ENCODE measurements at regions not wholly inside any gene's neighbourhood (a gene's known extent, or its start where the extent isn't known, plus 50 kb on each side); places are given as distances from the start of the nearest gene placed in this dataset.

DNA sequence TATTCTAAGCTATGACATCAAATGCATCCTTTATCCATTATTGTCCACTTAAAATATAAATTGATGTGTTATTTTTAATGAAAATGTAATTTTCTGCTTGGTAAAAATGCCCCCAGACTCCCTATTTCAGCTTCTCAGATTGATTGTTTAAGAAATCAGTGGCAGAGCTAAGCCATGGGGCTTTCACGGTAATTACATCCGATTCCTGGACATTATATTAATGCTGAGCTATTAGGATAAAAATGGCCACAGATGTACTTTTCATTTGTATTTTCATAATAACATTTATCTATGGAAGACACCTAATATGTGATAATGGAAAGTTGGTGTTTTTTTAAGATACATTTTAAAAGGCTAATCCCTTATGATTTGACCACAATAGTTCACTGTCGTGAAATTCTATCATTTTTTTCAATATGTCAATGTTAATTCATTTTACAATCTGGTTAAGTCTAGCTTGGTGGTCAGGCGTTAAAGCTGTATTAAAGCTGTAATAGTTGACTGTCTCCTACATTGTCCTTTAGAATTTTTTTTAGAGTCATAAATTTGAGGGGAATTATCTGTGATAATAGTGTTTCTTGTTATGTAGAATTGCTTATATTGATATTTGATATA is 229.0 kb upstream of the UBE2E3 start:
- intact Hi-C loops (cut with DNase I): no loop called here
- H3K36me3 ChIP-seq: no peaks in the 10 kb centered on the region
- no peak overlapping the region for H3K4me3 ChIP-seq
- H3K9me3 ChIP-seq: no peaks in the 10 kb centered on the region
- DNase-seq (no peak), ATAC-seq (no peak)
- no peak overlapping the region for H3K27ac ChIP-seq
- H3K4me1 ChIP-seq: no peaks in the 10 kb centered on the region
- H3K27me3 ChIP-seq: no peaks in the 10 kb centered on the region
- TF ChIP-seq, protein P1, sequence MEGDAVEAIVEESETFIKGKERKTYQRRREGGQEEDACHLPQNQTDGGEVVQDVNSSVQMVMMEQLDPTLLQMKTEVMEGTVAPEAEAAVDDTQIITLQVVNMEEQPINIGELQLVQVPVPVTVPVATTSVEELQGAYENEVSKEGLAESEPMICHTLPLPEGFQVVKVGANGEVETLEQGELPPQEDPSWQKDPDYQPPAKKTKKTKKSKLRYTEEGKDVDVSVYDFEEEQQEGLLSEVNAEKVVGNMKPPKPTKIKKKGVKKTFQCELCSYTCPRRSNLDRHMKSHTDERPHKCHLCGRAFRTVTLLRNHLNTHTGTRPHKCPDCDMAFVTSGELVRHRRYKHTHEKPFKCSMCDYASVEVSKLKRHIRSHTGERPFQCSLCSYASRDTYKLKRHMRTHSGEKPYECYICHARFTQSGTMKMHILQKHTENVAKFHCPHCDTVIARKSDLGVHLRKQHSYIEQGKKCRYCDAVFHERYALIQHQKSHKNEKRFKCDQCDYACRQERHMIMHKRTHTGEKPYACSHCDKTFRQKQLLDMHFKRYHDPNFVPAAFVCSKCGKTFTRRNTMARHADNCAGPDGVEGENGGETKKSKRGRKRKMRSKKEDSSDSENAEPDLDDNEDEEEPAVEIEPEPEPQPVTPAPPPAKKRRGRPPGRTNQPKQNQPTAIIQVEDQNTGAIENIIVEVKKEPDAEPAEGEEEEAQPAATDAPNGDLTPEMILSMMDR (IDR thresholded peaks at IDR 0.05): no peak

DNA sequence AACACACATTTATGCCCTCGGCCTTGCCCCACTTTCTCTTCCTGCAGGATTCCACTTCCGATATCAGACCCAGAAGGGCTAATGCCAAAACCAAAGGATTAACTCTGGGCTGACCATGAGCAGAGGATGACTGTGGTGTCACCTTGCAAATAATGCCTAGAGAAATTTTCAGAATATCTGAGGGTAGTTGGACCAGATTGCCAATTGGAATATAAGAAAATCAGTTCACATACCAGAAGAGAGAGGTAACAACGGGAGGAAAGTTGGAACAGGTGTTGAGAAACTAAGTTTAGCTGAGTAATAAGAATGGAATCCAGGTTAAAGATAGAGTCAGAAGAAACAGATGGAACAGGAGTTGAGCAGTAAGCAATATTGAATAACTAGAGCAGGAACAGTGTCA is 232.7 kb upstream of the UBE2E3 start:
- Histone ChIP-seq H3K27me3 (no peaks in the 10 kb centered on the region), H3K4me3 (no peak overlapping the region), H3K9me3 (no peaks in the 10 kb centered on the region), H3K4me1 (no peaks in the 10 kb centered on the region), H3K36me3 (no peaks in the 10 kb centered on the region), H3K27ac (no peak overlapping the region)
- TF ChIP-seq, protein P1 (IDR thresholded peaks at IDR 0.05): no peak
- intact Hi-C loops (cut with DNase I): no loop called here
- DNase-seq (no peak), ATAC-seq (no peak)

DNA sequence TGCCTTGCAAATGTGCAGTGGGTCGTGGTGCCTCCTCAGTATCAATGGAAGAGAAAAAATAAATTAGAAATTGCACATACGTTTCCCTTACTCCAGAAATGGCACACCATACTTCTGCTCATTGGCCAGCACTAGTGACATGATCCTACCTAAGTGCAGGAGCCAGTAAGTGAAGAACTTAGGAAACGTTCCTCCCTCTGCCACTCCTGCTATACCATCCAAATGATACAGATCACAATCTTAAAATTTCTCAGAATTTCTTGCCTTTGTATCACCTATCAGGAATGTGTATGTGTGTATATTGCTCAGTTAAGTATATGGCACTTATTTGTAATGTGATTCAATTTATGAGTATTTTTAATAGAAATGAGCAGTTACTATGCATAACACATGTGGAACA is 237.0 kb upstream of the UBE2E3 start:
- no peak for DNase-seq
- H3K4me1 ChIP-seq: no peaks in the 10 kb centered on the region

DNA sequence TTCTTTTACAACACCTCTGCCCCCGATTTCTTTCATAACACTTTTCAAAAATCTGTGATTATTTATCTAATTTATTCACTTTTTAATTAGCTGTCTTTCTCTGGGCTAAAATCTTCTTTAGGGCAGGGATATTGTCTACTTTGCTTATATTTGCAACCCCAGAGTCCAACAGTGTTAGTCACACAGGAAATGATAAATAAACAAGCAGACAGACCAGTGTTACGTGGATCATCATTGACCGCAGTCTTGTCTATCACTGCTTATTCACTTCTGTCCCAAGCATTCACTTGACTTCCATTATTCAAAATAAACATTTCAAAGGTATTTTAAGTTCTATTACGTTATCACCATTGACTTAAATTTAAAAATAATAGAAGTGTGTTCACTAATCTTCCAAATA is 237.6 kb upstream of the UBE2E3 start:
- H3K27ac ChIP-seq: no peak overlapping the region
- DNase-seq (no peak), ATAC-seq (no peak)
- no peaks in the 10 kb centered on the region for H3K4me1 ChIP-seq
- H3K36me3 ChIP-seq: no peaks in the 10 kb centered on the region
- TF ChIP-seq, protein P1 (IDR thresholded peaks at IDR 0.05): no peak
- no peaks in the 10 kb centered on the region for H3K9me3 ChIP-seq
- no peaks in the 10 kb centered on the region for H3K27me3 ChIP-seq
- intact Hi-C loops (cut with DNase I): no loop called here
- no peak overlapping the region for H3K4me3 ChIP-seq

More for the DNA sequence above, 237.0 kb upstream of the UBE2E3 start:
- ATAC-seq: no peak
- no peaks in the 10 kb centered on the region for H3K27me3 ChIP-seq
- H3K27ac ChIP-seq: no peak overlapping the region
- intact Hi-C loops (cut with DNase I): no loop called here
- TF ChIP-seq, protein P1 (IDR thresholded peaks at IDR 0.05): no peak
- no peaks in the 10 kb centered on the region for H3K36me3 ChIP-seq
- no peaks in the 10 kb centered on the region for H3K9me3 ChIP-seq
- H3K4me3 ChIP-seq: no peak overlapping the region

DNA sequence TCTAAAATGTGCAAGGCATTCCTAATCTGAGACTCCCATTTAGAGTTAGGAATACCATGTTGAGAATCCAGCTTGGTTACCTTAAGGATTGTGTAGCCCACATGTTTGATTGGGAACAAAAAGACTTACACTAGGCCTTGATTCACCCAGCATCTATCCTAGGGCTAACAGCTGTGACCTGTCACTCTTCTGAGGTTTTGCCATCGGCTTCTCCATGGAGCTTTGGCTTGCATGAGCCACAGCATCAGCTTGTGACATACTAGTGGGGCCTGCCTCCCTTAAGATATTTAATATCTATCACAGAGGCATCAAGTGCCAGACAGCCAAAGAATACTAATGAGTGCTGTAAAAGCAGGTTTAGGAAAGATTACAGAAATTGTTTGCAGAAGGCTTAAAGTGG is 241.3 kb upstream of the UBE2E3 start:
- H3K27me3 ChIP-seq: no peaks in the 10 kb centered on the region
- no peak overlapping the region for H3K27ac ChIP-seq
- TF ChIP-seq, protein P1 (IDR thresholded peaks at IDR 0.05): no peak
- no peak overlapping the region for H3K4me3 ChIP-seq
- intact Hi-C loops (cut with DNase I): no loop called here
- no peaks in the 10 kb centered on the region for H3K36me3 ChIP-seq
- no peaks in the 10 kb centered on the region for H3K4me1 ChIP-seq
- no peak for DNase-seq
- ATAC-seq: no peak
- H3K9me3 ChIP-seq: no peaks in the 10 kb centered on the region

DNA sequence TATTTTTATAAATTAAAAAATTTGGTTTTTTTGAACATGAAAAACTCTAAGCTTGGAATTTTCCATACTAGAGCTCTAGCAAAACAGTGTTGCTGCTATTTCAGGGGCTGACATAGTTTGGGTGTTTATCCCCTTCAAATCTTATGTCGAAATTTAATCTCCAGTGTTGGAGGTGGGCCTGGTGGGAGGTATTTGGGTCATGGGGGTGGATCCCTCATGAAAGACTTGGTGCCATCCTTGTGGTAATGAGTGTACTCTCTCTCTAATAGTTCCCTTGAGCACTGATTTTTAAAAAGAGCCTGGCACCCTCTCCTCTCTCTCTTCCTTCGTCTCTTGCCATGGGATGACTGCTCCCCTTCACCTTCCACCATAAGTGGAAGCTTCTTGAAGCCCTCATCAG is 244.6 kb upstream of the UBE2E3 start:
- Histone ChIP-seq H3K4me1 (no peaks in the 10 kb centered on the region), H3K36me3 (no peaks in the 10 kb centered on the region), H3K27ac (no peak overlapping the region), H3K4me3 (no peak overlapping the region), H3K27me3 (no peaks in the 10 kb centered on the region), H3K9me3 (no peaks in the 10 kb centered on the region)
- no peak for ATAC-seq
- TF ChIP-seq, protein P1 (IDR thresholded peaks at IDR 0.05): no peak
- intact Hi-C loops (cut with DNase I): no loop called here
- no peak for DNase-seq
